HG03045 (cell line): ENCODE measurements at regions not wholly inside any gene's neighbourhood (a gene's known extent, or its start where the extent isn't known, plus 50 kb on each side); places are given as distances from the start of the nearest gene placed in this dataset.

ENCODE experiments used
- ATAC-seq: cut with Tn5 transposase; IDR thresholded peaks from one replicate; pipeline ENCODE4 v1.9.1; 2021; ENCODE audit warnings: mild to moderate bottlenecking, moderate library complexity; ENCODE audit not compliant: unreplicated experiment

- ATAC-seq, result no peak
Observed at GRCh38 chr12:42779186-42779859, 189.8 kb upstream of the PRICKLE1 start.

GRCh38 chr12:42776396-42776795, 186.8 kb upstream of the PRICKLE1 start:
- no peak for ATAC-seq

GRCh38 chr12:42774238-42774637, 184.7 kb upstream of the PRICKLE1 start:
- no peak for ATAC-seq

DNA sequence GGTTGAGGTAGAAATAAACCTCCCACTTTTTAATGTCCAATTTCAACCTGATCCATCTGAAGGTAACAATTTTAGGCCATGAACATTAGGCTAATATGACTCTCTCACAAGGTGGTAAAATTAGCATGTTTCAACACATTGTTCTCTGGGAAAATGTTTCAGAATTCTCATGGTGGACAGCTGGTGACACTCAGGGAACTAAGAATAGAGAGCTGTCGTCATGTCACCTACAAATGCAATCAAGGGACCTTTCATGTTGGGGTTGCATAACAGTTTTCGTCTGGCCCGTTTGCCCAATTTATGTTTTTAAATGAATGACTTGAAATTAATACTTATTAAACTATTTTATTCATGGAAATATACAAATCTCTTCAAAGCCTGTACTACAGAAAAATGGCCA, 180.7 kb upstream of the PRICKLE1 start:
- no peak for ATAC-seq

DNA sequence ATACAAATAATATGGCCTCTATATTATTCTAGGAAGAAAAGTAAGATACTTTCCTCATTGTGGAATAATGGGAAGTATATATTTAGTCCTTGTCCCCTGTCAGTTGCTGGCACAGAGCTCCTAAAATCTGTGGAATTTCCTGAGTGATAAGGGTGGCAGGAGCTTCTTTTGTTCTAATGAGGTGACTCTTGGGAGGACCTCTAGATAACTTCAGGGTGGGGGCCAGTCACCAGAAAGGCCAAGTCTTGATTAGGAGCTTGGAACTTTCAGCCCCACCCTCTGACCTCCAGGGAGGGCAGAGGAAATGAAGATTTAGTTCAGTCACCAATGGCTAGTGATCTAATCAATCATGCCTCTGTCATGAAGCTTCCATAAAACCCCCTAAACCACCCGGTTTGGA, 179.9 kb upstream of the PRICKLE1 start:
- no peak for ATAC-seq

DNA sequence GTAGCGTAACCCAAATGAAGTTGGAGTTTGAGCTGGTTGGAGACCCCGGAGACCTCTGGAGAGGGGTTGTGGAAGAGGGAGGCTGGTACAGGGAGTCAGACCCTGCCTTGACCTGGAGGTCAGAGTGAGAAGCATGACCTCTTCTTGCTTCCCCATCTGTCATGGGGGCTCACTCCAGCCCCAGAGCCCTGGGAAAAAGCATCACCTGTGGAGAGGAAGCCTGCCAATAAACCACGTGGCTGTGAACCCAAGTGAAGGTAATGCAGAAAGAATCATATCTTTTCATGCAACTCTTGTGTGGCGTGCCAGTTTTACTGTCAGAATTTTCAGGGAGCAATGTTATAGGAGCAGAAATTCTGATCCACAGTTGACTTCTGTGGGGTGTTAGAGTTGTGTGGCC, 178.5 kb upstream of the PRICKLE1 start:
- ATAC-seq, result no peak

DNA sequence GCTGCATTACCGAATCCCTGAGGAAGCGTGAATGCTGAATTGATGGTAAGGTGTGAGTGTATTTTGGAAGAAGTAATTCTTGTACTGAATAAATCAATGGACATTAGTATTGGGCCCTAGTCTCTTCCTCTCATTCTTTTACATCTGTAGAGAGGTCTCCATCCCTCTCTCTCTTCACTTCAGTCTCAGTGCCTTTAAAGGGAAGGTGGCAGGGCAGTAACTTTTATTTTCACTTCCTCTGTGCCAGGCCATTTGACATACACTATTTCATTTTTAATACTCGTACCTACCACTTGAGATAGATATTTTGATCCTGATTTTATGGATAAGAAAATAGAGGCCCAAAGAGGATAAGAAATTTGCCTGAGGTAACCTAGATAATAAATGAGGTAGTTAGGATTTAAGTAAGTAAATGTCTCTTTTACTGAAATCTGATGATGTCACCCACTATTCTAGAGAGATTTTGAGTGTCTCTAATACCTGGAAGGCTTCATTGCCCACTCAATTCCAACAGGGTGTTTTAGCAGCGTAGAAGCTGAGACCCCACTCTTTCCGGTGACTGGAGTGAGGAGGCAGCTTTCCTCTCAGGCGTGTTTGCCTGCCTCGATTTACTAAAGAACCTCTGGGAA, 177.9 kb upstream of the PRICKLE1 start:
- no peak for ATAC-seq

DNA sequence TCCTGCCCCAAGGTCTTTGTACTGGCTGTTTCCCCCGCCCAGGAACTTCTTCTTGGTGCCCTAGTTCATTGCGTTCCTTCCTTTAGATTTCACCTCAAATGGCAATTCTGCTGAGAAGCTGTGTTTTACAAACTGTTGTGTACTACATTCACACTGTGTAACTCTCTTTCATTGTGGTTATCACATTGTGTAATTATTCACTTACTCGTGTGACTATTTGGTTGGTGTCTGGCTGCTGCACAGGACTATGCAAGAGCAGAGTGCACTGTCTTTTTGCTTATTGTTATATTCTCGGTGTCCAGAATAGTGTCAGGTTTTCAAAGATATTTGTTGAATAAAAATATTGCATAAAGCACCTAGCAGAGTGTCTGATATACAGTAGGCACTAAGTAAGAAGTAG, 177.2 kb upstream of the PRICKLE1 start:
- no peak for ATAC-seq

DNA sequence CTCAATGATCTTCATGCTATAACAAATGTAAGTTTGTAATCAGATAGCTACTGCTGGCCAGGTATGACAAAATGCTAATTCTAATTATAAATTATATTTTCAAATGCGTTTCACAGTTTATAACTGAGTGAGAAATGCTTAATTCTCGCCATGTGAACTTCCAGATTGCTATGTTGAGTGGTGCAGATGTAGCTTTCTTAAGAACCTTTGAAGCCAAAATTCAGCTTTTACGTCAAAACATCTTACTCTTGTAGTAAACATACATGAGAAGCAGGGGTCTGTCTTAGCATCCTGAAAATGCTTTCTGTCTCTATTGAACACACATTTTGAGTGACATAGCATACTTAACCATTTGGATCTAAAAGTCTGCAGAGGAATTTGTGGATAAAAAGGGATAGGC, 176.5 kb upstream of the PRICKLE1 start:
- ATAC-seq, result no peak

GRCh38 chr12:42763682-42764081, 174.1 kb upstream of the PRICKLE1 start:
- ATAC-seq, result no peak

- no peak for ATAC-seq
Observed at GRCh38 chr12:42762395-42762925, 172.9 kb upstream of the PRICKLE1 start.

GRCh38 chr12:42761601-42762350, 172.2 kb upstream of the PRICKLE1 start:
- ATAC-seq, result no peak

GRCh38 chr12:42761086-42761485, 171.5 kb upstream of the PRICKLE1 start:
- ATAC-seq, result no peak

GRCh38 chr12:42760550-42760949, 171.0 kb upstream of the PRICKLE1 start:
- ATAC-seq, result no peak

GRCh38 chr12:42759622-42760273, 170.2 kb upstream of the PRICKLE1 start:
- ATAC-seq, result no peak

DNA sequence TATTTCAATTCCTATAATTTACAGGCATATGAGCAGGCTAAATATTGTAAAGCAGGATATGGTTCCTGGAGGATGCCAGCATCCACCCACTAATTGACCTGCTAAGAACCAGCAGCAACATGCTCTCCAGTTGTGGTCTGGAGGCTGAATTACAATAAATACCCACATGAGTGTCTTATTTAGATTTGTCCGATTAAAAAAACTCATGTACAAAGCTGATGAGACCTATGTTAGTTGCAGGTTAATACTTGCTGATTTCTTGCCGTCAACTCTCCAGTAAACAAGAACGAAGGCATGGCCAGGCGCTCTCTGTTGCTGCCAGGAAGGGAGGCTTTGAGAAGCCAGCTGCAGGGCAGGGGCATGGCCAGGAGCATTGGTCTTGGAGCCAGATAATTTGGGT, 169.3 kb upstream of the PRICKLE1 start:
- ATAC-seq, result no peak

- ATAC-seq, result no peak
Observed at GRCh38 chr12:42757624-42758119, 168.1 kb upstream of the PRICKLE1 start.

GRCh38 chr12:42756841-42757623, 167.5 kb upstream of the PRICKLE1 start:
- no peak for ATAC-seq

GRCh38 chr12:42750356-42750755, 160.8 kb upstream of the PRICKLE1 start:
- ATAC-seq, result no peak

- ATAC-seq, result no peak
Observed at GRCh38 chr12:42749239-42749638, 159.7 kb upstream of the PRICKLE1 start.
